ENCODE measurements at regions not wholly inside any gene's neighbourhood (a gene's known extent, or its start where the extent isn't known, plus 50 kb on each side); places are given as distances from the start of the nearest gene placed in this dataset.

DNA sequence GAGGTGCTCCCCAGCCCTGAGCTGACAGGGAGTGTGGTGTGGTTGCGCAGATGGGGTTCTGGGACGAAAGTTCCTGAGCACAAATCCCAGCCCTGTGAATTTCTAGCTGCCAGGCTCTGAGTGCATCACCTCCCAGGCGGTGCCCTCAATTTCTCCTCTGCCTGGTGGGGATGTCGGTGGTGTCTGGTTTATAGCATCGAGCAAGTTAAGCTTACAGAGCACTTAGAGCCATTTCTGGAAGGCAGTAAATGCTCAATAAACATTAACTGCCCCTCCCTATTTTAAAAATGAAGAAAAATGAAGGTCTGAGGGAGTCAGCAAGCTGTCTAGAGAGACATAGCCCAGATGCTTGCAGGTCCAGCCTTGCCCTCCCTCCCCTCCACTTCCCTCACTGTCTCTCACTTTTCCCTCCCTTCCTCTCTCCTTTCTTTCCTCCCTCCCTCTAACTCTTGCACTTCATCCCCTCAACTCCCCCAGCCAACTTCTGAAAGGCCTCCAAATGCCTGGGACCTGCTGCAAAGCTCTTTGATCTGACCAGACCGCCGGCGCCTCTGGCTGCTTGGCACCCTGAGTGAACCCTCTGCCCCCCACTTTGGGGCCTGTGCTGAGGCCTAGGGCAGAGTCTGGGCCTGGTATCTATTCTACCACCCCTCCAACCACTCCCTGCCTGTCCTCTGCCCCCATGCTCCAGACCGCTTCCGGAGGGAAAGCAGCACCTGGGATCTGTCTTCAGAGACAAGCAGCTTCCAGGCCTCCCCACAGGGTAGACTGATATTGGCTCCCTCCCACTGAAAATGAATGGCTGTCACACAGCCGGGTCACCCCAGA lies 438.3 kb downstream of the RPS24 start:
- intact Hi-C loops (cut with DNase I), result no loop called here
- peak in 1 of 10 donors; percentile 79 for DNase-seq

DNA sequence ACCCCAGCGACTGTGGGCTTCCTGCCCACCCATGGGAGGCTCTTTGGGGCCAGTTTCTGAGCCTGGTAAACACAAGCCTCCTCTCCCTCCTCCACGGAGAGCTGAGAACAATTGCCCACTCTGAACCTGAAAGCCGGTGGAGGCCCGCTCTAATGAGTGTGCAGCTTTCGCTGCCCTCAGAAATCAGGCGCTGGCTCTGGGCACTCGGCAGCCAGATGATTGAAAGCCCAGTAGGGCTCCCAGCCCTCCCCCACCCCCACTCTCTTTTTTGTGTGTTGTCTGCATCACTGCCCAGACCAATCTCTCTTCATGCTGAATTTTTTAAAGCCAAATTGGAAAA lies 438.9 kb downstream of the RPS24 start:
- peak in 7 of 10 donors; percentile 22 to 88 (median 36) for DNase-seq
- intact Hi-C loops (cut with DNase I), result no loop called here

DNA sequence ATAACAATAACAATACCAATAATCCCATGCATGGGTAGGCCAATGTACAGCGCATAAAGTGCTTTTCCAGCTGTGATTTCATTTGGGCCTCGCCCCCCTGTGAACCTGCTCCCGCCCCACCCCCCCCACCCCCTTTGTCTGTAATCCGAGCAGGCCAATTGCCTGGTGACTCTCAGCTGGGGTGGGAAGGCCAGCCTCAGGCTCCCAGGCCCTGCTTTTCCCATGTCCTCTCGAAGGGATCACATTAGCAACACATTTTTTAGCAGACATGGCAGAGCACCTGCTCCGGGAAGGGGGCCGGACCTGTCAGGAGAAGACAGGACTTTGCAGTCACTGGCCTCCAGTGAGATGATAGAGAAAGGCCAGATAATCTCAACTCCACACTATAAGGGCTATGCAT lies 439.3 kb downstream of the RPS24 start:
- intact Hi-C loops (cut with DNase I), result no loop called here
- peak in 1 of 10 donors; percentile 48 for DNase-seq

DNA sequence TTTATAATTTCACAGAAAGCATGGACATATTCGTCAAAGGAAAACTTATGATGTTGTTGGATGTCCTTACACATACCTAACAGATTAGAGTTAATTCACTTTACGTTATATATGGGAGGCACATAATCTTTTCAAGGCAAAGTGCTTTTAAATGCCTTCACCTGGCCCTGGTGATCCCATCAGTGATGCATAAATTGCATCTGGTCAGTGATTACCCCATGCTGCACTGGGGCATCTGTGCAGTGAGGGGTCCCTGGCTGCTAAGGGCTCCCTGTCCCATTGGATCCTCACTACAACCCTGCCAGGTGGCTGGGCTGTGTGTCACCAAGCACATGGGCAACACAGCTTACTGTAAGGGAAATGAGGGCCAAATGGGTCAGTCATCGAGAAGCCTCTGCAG lies 441.1 kb downstream of the RPS24 start:
- DNase-seq, result no peak
- intact Hi-C loops (cut with DNase I), result no loop called here

DNA sequence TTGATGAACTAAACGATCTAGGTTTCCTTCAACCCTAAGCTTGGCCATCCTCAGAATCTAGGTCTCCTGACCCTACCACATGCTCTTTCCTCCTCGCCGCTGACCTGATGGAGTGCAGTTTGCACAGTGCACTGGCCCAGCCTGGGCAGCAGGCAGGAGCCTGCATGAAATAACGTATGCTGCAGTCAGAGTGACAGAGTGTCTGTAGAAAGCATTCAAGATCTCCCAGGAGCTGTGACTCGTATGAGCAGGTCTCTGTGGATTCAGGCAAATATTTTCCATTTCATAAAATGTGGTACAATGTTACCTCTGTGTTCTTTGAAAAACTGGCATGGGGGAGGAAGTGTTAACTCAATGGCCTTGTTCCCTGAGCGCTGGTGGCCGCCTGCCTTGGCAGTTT lies 441.8 kb downstream of the RPS24 start:
- no peak for DNase-seq
- intact Hi-C loops (cut with DNase I), result no loop called here

DNA sequence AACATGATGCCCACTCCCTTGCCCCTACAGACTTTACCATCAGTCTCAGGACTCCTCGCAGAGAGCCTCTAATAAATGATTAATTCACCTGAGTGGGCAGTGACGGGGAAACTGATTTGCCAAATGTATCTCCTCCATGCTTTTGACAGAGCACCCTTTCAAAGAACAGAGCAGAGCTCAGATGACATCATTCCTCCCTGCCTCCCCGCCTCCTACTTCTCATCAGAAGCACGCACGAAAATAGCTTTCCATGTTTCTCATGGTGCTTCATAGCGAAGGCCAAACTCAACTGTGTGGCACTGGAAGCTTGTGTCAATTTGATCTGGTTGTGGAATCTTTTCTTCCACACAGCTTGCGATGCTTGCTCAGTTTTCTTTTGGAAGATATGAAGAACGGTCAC lies 442.5 kb downstream of the RPS24 start:
- intact Hi-C loops (cut with DNase I), result no loop called here
- DNase-seq, result peak in 1 of 10 donors; percentile 30

DNA sequence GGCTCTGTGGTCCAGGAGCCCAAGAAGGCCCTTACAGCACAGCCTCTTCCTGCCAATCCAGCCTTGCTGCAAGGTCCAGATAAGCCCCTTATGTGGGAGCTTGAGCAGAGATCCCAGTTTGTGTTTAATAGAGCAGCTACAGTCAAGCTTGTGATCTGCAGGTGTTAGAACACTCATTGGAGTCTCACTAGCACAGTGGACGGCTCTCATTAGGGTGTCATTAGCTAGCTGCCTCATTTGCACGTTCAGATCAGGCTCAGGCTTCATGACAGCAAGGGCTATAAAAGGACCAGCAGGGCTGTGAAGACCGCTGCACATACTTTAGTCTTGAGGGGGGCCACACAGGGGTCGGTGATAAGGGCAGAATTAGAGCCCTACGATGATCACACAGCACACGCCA lies 443.2 kb downstream of the RPS24 start:
- no peak for DNase-seq
- intact Hi-C loops (cut with DNase I), result no loop called here

DNA sequence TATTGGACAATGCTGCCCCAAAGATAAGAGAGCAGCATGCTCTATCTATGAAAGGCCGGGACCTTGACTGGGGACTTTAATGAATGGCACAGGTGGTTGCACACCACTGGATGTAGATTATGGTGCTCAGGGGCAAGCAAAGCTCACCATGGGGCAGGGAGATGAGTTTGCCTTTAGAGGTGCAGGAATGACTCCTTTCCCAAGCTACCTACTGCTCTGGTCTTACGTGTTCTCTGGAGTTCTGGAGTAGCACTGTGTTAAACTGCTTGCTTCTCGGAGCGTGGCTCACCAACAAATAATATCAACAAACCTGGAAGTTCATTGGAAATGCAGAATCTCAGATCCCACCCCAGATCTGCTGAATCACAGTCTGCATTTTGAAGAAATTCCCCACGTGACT lies 445.3 kb downstream of the RPS24 start:
- intact Hi-C loops (cut with DNase I), result no loop called here
- no peak for DNase-seq

DNA sequence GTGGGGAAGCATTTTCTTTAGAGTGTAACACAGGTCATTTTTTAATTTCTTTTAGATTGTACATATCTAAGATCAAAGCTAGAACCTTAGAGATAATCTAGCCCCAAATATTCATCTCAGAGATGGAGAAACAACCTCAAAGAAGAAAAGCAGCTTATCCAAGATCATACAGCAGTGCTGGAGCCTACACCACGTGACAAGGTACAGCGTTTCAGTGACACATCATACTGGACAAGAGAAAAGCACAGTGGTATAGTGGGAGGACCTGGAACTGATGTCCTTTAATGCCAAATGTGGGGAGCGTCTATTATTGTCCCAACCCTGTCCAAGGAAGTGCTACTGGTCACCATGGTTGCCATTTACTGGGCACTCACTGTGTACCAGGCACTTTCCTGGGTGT lies 445.8 kb downstream of the RPS24 start:
- DNase-seq, result no peak
- intact Hi-C loops (cut with DNase I), result no loop called here

DNA sequence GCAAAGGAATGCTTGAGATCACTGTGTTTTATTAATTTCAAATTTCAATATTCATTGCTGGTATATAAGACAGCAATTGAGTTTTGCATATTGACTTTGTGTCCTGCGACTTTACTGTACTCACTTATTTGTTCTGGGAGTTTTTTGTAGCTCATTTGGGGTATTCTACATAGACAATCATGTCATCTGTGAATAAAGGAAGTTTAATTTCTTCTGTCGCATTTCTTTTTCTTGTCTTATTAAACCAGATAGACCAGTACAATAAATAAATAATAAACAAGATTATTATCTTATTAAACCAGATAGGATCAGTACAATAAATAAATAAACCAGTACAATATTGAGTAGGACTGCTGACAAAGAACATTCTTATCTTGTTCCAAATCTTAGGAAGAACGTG lies 448.2 kb downstream of the RPS24 start:
- no peak for DNase-seq
- intact Hi-C loops (cut with DNase I), result no loop called here

DNA sequence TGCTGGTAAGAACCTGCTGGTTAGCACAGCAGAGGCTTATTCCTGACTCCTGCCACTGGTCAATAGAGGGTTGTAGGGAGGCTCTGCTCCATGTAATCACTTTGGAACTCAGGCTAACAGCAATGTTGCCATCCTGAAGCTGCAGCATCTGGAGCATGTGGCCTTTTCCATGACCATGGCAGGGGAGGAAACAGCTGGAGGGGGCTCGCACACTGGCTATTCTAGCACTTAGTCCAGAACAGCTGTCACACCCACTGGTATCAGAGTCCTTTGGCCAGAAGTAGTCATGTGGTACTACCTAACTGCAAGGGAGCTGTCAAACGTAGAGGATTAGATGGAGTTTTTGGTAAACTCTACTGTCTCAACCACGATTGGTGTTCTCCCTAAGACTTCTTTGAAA lies 450.0 kb downstream of the RPS24 start:
- DNase-seq, result no peak
- intact Hi-C loops (cut with DNase I), result no loop called here

DNA sequence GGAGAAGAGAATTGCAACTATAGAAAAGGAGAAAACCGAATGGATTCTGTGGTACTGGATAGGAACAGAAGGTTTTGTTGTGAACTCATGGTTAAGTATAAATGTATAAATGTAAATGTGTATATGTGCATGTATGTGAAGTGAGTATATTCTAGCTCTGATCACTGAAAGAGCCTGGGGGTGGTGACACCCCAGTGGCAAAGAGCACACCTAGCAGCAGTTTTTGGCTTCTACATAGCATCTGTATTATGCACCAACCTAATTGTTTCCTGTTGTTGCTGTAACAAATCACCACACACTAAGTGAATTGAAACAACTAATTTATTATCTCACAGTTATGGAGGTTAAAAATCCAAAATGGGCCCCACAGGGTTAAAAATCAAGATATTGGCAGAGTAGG lies 455.4 kb downstream of the RPS24 start:
- intact Hi-C loops (cut with DNase I), result no loop called here

DNA sequence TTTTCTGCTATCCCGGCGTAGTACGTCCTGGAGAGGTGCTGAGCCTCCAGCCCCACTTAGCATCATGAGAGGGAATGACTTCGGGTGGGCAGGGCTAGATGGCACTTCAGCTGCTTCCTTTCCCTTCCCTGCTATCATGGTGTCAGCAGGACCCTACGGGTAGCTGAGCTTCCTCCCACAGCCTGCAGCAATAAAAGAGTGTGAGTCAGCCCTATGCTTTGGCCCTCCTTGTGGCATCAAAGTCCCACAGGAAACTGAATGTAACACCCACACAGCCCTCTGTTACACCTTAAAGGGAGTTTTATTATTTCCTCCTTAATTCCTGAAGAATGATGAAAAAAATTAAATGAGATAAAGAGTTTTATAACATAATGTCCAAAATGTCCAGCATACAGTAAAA lies 458.1 kb downstream of the RPS24 start:
- intact Hi-C loops (cut with DNase I), result no loop called here
- peak in 1 of 10 donors; percentile 17 for DNase-seq

More for the DNA sequence above, 455.4 kb downstream of the RPS24 start:
- no peak for DNase-seq

DNA sequence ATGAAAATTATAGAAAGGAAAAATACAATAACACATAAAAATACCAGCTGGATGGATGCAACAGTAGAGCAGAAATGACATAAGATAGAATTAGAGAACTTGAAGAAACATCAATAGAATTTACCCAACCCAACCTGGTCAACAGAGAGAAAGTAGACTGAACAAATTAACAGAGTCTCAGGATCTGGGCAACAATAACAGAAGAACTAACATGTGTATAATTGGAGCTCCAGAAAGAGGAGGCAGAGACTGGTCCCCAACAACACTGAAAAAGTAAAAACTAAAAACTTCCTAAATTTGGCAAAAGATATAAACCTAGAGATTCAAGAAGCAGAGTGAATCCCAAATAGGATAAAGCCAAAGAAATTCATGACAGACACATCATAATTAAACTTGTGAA lies 458.8 kb downstream of the RPS24 start:
- no peak for DNase-seq
- intact Hi-C loops (cut with DNase I), result no loop called here

DNA sequence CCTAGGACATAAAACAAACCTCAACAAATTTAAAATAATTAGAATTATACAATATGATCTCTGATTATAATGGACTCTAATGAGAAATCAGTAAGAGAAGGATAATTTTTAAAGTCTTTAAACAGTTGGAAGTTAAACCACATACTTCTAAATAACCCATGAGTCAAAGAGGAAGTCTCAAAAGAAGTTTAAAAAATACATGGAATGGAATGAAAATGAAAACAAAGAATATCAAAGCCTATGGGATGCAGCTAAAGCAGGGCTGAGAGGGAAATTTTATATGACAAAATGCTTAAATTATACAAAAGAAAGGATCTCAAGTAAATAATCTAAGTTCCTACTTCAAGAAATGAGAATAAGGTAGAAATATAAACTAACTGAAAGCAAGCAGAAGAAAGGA lies 460.5 kb downstream of the RPS24 start:
- intact Hi-C loops (cut with DNase I), result no loop called here
- DNase-seq, result no peak

DNA sequence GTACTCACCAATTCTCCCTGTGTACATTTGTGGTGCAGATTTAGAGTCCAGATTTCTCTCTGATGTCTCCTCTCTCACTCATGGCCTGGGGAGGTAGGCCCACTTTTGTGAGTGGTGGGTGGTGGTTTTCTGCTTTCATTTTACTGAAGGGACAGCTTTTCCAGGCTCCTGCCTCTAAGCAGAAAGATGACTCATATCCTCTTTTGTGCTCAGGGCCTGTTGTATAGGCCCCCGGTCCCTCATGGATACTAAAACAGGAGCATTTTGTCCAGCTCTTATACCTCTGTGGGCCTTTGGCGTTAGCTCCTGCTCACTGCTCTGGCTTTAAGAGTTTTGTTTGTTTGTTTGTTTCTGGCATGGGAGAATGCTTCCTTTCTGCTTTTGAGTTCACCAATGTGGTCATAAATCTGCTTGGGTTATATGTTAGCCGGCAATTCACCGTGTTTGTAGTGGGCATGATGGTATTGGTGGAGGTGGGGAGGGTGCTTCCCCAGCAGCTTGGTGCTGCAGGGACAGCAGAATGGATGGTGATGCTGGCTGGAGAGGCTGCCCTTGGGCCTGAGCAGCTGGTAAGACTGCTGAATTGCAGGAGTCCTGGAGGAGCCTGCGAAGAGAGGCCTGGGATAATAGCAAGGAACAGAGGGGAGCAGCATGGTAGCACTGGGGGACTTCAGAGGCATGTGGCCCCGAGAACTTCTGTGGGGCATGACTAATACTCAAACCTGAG lies 468.7 kb downstream of the RPS24 start:
- DNase-seq, result no peak
- intact Hi-C loops (cut with DNase I), result no loop called here

DNA sequence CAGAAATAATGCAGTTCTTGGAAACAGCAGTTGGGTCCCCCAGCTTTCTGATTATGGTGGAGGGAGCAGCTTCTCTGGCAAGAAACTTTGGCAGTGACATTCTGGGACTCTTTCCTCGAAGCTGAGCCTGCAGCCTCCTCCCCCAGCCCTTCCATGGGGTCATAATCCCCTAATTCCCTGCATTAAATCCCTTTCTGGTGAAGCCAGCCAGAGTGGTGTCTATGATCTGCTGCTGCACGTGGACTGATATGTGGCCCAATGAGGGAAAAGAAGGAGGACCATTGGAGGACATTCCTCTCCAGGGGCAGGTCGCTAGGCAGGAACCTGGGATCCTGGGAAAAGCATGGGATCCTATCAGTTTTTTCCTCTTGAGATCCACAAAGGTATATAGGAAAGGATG lies 470.5 kb downstream of the RPS24 start:
- DNase-seq, result peak in 1 of 10 donors; percentile 20
- intact Hi-C loops (cut with DNase I), result no loop called here

DNA sequence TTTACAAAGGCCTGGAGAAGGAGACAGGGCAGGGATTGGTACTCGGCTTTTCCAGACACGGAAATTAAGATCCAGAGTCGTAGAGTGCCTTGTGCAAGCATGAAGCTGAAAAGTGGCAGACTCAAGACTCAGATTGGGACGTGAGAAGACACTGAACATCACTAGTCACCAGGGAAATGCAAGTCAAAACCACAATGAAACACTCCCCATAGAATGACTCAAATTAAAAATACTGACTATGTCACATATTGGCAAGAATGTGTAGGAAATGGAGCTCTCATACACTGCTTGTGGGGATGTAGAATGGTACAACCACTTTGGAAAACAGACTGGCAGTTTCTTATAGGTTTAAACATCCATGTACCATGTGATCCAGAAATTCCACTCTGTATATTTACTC lies 472.0 kb downstream of the RPS24 start:
- DNase-seq, result no peak
- intact Hi-C loops (cut with DNase I), result no loop called here

DNA sequence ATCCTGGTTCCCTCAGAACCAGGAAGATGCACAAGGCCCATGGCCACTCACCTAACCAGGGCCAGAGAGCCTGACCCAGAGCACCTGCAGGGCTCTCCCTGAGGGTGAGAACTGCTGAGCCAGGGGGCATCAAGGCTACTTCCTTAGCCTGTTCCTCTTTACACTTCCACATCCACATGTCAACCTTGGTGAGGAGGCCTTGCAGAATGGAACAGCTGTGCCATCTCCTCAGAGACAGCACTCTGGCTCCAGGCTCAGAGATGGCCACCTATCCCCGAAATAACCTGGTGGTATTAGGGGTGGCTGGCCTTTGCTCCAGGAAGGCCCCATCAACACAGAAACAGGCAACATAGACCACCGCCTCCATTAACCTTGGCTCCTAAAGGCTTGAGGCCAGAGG lies 473.0 kb downstream of the RPS24 start:
- intact Hi-C loops (cut with DNase I), result no loop called here
- peak in 1 of 10 donors; percentile 20 for DNase-seq

DNA sequence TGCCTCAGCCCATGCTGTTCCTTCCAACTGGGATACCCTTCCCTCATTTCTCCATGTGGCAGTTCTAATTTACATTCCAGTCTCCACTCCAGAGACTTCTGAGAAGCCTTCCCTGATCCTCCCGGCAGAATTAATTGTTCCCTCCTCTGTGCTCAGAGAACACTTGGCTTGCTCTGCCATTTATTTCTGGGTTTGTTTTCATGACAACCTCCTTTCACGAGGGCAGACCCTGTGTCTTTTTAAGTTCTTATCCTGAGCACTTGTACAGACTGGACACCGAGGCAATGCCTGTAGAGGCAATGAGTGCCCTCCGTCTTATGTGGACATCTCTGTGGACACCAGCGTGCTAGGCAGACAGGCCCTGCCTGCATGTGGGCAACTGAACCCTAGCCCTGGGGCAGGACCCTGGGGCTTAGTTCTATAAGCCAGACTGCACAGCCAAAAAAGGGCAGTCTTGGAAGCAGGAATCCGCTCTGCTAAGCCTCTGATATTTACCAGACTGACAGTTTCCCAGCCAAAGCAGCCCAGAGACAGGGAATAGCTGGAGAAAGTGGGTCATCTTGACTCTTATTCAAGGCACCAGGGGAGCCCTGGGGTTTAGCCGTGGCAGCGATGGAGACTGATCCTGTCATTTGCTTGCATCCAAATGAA lies 474.0 kb downstream of the RPS24 start:
- intact Hi-C loops (cut with DNase I), result no loop called here
- DNase-seq, result peak in 1 of 10 donors; percentile 79

DNA sequence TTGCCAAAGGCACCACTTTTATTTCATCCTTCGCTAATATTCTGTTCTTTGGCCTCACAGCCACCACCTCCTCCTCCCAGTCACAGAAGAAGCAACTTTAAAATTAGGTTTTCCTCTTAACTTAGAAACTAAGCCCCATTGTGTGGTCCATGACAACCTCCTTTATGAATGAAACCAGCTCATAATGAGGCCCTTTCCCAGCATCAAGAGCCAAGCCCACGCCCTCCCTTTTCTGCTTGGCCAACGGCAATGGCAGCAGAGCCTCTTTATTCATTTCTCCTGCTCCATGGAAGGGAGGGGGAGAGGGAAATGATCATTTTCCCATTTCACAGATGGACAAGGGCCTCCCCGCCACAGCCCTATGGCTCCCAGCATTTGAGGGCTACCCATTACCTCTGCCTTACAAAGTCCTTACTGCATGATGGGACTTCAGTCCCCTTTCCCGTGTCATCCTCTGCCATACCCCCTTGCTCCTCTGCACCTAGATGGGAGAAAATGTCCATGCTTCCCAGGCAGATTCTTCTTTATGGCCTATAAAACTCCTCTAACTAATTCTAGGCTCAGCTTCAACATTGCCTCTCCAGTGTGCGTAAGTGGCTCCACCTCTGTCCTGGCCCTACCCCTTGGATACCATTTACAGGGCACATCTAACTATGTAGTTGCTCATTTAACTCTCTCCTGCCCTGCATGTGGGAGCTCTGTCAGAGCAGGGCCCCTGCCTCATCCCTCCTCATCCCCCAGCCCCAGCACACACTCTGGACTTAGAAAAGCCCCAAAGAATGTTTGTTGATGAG lies 475.5 kb downstream of the RPS24 start:
- DNase-seq, result peak in 4 of 10 donors; percentile 20 to 83 (median 38)
- intact Hi-C loops (cut with DNase I), result no loop called here
